ENCODE measurements at regions not wholly inside any gene's neighbourhood (a gene's known extent, or its start where the extent isn't known, plus 50 kb on each side); places are given as distances from the start of the nearest gene placed in this dataset.

GRCh38 chr13:48843630-48844380 lies 131.9 kb upstream of the FNDC3A start:
- no peak for DNase-seq (ENCODE audit: extremely low read depth, low read depth)
- TF ChIP-seq CTCF (IDR thresholded peaks at IDR 0.05; ENCODE audit: low read depth, low read length), result no peak

GRCh38 chr13:48844676-48845075 lies 131.0 kb upstream of the FNDC3A start:
- no peak for TF ChIP-seq CTCF (IDR thresholded peaks at IDR 0.05; ENCODE audit: low read depth, low read length)
- DNase-seq (ENCODE audit: extremely low read depth, low read depth), result no peak

DNA sequence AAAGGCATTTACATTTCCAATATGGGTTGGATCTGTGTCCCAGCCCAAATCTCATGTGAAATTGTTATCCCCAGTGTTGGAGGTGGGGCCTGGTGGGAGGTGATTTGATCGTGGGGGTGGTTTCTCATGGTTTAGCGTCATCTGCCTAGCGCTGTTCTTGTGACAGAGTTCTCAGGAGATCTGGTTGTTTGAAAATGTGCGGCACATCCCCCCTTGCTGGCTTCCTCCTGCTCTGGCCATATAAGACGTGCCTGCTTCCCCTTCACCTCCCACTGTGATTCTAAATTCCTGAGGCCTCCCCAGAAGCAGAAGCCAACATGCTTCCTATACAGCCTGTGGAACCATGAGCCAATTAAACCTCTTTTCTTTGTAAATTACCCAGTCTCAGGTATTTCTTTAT lies 126.2 kb upstream of the FNDC3A start:
- TF ChIP-seq CTCF (IDR thresholded peaks at IDR 0.05; ENCODE audit: low read depth, low read length), result no peak
- DNase-seq (ENCODE audit: extremely low read depth, low read depth), result no peak

DNA sequence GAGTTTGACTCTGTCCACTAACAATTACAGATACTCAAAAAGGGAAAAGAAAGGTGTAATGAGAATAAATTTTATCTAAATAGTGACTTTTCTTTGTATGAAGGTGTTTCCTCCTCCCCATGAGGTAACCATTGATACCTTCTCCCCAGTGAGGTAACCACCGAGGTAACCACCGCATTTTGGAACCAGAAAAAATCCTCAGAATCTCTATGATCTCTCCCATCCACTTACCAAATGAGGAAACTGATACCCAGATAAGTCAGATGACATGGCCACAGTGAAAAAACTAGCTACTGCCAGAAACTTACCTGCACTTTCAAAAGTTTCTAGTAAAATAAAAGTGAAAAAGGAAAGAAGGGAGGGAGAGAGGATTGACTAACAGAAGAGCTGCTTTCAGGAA lies 124.0 kb upstream of the FNDC3A start:
- DNase-seq (ENCODE audit: extremely low read depth, low read depth), result no peak

GRCh38 chr13:48852911-48853727 lies 122.6 kb upstream of the FNDC3A start:
- no peak for DNase-seq (ENCODE audit: extremely low read depth, low read depth)
- no peak for TF ChIP-seq CTCF (IDR thresholded peaks at IDR 0.05; ENCODE audit: low read depth, low read length)

More for the DNA sequence above, 124.0 kb upstream of the FNDC3A start:
- no peak for TF ChIP-seq CTCF (IDR thresholded peaks at IDR 0.05; ENCODE audit: low read depth, low read length)

DNA sequence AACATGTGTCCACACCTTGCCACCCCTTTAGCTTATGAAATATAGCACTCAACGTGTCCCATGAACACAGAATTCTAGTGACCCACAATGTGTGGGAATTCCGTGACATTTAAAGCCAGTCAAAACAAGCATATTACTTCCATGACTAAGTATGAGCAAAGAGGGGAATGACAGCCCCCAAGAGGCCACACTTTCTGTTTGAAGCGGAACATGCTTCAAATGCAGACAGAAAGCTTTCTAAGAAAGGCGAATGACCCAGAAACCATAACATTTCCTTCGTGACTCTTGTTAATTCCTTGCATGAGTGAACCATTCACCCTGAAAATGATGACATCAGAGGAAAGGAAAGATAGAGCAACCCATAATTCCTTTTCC lies 122.0 kb upstream of the FNDC3A start:
- no peak for TF ChIP-seq CTCF (IDR thresholded peaks at IDR 0.05; ENCODE audit: low read depth, low read length)
- no peak for DNase-seq (ENCODE audit: extremely low read depth, low read depth)

GRCh38 chr13:48857576-48857975 lies 118.1 kb upstream of the FNDC3A start:
- no peak for TF ChIP-seq CTCF (IDR thresholded peaks at IDR 0.05; ENCODE audit: low read depth, low read length)
- no peak for DNase-seq (ENCODE audit: extremely low read depth, low read depth)

Data from AG09319 (cell line).